ENCODE measurements at regions not wholly inside any gene's neighbourhood (a gene's known extent, or its start where the extent isn't known, plus 50 kb on each side); places are given as distances from the start of the nearest gene placed in this dataset.
"Not testable (repeated sequence)": the region's sequence is repeated elsewhere in the genome, so short reads cannot be mapped to it uniquely, and the experiment has no call there.

GRCh38 chr5:130708754-130709153 is 456.3 kb downstream of the HINT1 start:
- peak; percentile 27 for DNase-seq

DNA sequence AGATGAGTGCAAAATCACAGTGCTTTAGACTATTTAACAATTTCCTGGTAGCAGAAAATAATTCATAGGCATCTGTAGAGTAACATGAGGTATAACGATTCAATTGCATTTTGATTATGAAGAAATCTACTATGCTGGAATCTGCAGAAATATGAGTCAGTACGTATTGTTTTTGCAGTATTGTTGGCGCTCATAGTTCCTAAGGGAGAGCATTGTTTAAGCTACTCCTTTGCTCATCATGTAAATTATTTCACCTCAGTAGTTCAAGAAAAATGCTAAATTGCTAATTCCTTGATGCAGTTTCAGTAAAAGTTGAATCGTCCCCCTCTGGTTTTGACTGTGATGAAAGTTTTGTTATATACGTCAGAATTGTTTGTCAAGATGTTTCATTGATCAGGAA is 458.4 kb downstream of the HINT1 start:
- no peak for DNase-seq

DNA sequence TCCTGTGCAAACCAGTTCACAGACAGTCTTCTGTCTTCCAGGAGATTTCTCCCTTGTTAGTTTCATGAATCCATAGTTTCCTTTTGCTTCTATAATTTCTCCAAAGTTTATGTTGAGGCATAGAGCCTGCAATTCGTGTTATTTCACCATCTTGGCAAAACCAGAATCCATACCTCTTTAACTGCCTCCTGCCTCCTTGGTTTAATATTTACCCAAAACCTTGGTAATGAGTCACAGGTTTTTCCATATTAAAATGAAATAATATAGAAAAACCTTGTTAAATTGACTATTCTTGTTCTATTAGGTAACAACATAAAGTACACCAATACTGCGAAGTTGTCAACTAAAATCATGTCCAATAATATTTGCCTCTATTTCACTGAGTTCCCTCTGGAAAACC is 459.7 kb downstream of the HINT1 start:
- no peak for DNase-seq

- no peak for DNase-seq
Observed at GRCh38 chr5:130693509-130693908, 471.5 kb downstream of the HINT1 start.

DNA sequence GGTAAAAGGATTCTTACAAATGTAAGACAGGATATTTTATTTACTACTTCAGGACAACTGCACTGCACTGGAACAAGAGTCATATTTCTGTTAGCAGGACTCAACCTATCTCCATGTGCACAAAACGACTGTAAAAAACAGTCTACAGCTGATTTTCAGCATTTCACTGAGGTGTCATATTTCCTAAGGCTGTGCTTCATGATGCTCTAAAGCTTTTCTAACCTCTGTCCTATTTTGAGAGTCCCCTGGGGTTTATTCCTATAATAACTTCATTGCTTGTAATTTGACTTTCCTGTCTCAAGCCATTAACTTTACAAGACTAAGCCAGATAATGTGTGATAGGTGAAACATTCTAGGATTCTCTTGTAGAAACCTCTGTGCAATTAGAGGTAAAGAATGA is 472.3 kb downstream of the HINT1 start:
- peak; percentile 61 for DNase-seq

DNA sequence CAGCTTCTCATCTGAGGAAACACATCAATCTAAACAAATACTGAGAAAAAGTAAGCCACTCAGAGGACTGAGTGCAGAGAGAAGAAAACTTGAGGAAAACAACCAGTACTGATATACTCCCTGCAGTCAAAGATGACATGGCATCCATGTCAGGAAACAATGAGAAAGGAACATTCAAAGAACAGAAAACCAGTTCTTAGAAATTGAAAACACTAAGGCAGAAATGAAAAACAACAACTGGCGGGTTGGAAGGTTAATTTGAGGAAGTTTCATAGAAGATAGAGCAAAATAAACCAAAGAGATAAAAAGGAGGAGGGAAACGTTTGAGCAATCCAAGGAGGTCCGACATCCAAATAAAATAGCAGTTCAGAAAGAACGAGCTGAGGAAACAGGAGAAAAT is 475.2 kb downstream of the HINT1 start:
- no peak for DNase-seq

GRCh38 chr5:130687085-130687733 is 477.8 kb downstream of the HINT1 start:
- DNase-seq = no peak

- DNase-seq = no peak
Observed at GRCh38 chr5:130678637-130679036, 486.4 kb downstream of the HINT1 start.

GRCh38 chr5:130666462-130666861 is 498.6 kb downstream of the HINT1 start:
- DNase-seq = no peak

GRCh38 chr5:130652176-130652575 is 512.9 kb downstream of the HINT1 start:
- DNase-seq = peak; percentile 89

DNA sequence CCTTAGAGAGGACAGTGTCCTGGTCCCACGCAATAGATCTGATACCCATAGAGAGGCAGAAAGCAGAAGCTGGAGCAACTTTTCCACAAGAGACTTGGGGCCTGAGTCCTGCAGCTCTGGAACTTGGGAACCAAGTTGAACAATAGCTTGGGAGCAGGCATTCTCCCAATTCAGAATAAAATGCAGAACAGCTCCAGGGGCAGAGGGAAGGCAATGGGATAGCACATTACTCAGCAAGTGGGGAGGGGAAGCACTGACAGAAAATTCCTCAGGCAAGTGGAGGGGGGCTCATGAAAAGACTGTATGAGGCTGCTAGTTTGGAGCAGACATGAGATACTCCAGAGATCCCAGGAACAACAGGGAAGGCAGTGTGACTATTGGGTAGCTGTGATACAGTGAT is 513.6 kb downstream of the HINT1 start:
- no peak for DNase-seq

DNA sequence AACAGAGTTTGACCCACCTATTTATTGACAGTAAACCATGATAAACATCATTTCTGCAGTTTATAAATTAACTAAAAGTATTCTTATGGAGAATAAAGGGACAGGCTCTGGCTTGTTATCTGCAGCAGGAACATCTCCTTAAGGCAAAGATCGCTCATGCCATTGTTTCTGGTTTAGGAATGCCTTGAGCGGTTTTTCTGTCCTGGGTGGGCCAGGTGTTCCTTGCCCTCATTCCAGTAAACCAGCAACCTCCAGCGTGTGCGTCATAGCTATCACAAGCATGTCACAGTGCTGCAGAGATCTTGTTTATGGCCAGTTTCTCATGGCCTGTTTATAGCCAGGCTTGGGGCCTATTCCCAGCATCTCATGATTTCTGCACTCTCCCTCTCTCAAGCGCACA is 521.7 kb downstream of the HINT1 start:
- no peak for DNase-seq

GRCh38 chr5:130642461-130642860 is 522.6 kb downstream of the HINT1 start:
- no peak for DNase-seq

DNA sequence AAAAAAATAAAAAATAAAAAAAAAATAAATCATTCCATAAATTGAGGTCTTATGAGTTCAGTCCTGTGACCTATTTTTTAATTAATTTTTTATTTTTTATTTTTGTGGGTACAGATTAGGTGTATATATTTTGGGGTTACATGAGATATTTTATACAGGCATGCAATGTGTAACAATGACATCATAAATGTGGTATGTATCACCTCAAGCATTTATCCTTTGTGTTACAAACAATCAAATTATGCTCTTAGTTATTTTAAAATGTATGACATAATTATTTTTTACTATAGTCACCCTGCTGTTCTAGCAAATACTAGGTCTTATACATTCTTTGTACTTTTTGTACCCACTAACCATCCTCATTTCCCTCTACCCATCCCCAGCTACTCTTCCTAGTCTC is 537.9 kb downstream of the HINT1 start:
- no peak for DNase-seq

DNA sequence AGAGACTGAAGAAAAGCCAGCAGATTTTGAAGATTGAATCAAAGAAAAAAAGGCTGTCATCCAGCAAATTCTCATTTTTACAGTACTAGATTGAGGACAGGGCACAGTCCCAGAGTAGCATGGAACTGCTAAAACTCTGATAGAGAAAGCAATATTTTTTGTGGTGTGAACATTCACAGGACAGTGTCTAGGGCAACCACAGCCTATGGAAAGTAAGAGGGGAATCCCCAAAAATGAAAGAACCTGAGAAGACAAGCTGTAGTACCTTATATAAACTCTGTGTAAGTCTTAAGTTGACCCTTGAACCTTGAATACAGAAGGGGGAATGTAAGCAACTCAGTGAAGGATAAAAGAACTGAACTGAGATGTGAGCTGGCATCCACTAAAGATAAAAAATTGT is 540.3 kb downstream of the HINT1 start:
- no peak for DNase-seq

- DNase-seq = no peak
Observed at GRCh38 chr5:130616161-130616560, 548.9 kb downstream of the HINT1 start.

GRCh38 chr5:130605234-130605633 is 559.8 kb downstream of the HINT1 start:
- no peak for DNase-seq

GRCh38 chr5:130596647-130597046 is 568.4 kb downstream of the HINT1 start:
- DNase-seq = not testable (repeated sequence)

- no peak for DNase-seq
Observed at GRCh38 chr5:130580264-130580663, 584.8 kb downstream of the HINT1 start.

- DNase-seq = no peak
Observed at GRCh38 chr5:130578354-130578753, 586.7 kb downstream of the HINT1 start.

DNA sequence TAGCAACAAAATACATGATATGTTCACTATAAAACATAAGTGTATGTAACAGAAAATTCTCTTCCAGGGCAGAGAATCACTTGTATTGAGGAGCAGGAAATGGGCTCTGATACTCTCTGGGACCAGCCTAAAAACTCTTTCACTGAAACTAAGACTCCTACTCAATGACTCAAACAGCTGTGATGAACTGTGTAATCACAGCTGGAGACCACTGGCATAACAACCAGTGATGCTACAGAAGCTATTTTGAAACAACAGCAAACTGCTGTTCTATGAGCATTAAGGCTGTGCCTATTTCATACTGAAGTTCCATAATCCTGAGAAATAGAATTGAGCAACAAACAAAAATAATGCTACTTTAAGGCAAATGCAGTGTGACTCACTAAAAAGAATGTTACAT is 594.0 kb downstream of the HINT1 start:
- DNase-seq = peak; percentile 7

GRCh38 chr5:130568791-130569190 is 596.3 kb downstream of the HINT1 start:
- DNase-seq = no peak

DNA sequence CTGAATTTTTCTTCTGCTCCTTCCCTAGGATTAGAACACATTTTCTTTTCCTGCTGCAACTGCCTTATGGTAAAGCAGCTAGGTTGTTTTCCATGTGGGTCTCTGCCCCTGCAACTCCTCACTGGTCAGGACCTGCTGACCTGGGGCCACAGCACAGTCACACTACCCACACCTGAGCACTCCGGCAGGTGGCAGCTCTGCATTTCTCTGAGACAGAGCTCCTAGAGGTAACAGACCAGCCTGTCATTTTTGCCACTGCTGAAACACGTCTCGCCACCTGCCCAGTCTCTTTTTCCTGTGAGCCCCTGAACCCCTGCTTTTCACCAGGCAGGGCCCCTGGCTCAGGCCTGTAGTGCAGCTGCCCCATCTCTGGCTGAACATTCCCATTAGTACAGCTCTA is 609.6 kb downstream of the HINT1 start:
- no peak for DNase-seq

GRCh38 chr5:130550562-130550928 is 614.5 kb downstream of the HINT1 start:
- peak; percentile 18 for DNase-seq

DNA sequence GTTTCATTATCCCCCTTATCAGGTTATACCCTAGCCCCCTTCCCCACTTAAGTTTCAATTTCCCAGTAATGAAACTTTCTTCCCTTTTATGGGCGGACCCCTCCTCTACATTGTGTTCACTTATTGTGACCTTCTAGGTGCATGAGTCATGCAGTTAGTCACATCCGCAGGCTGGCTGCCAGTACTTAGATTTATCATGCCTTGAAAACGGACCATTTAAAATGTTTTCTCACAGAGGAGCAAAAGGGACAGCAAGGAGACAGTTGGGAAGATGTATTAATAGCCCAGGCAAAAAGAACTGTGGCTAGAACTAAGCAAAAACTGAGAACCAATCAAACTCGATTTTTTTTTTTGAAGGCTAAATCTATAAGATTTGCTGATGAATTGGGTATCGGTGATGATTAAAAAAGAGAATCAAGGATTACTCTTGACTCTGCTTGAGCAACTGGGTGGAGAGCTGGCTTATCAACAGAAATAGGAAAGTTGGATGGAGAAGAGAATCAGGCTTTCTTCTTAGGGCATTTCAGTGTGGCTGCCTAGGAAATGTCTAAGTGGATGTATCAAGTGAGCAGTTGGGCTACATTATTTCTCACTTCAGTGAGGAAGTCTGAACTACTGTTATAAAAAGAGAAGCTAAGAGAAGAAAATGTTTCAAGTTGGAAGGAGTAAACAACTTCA is 615.0 kb downstream of the HINT1 start:
- peak; percentile 86 for DNase-seq

Measured in fibroblast of skin of right quadriceps (primary cell).